ENCODE measurements at regions not wholly inside any gene's neighbourhood (a gene's known extent, or its start where the extent isn't known, plus 50 kb on each side); places are given as distances from the start of the nearest gene placed in this dataset.
"Not testable (repeated sequence)": the region's sequence is repeated elsewhere in the genome, so short reads cannot be mapped to it uniquely, and the experiment has no call there.

DNA sequence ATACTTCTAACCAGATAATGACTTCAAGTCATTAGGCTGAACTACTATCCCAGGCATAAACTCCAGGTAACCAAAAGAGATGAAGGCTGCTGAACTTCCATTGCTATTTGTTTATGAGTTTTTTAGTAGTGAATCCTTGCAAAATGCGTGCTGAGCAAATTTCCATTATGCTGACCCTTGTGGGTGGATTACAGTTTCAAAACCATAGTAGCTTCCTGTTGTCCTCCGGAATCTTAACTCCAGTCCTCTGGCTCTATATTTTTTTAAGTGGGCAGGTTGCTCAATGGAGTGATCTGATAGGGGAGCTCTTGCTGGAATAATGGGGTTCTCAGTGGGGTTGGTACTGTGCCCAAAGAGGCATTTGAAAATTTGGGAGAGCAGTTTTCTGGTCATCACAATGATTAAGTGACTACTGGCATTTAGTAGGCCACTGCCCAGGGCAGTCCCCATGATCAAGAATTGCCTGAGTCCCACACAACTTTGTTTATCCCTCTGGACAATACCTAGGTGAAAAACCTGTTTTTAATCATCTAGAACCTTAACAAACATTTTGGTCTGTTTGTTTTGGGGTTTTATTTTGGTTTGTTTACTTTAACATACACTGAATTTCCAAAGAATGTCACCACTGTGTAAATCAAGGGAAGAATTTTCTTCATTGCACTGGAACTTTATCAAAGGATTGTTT, 302.3 kb upstream of the GATB start:
- H3K9me3 Mint-ChIP-seq: peaks cover 0 to 11% (median 3%) of the 10 kb centered on the region in 7 donors
- H3K4me3 Mint-ChIP-seq: no peak overlapping the region
- DNase-seq: no peak
- no peaks in the 10 kb centered on the region for H3K36me3 Mint-ChIP-seq
- no peaks in the 10 kb centered on the region for H3K4me1 Mint-ChIP-seq
- H3K27ac Mint-ChIP-seq: no peak overlapping the region
- H3K27me3 Mint-ChIP-seq: peaks cover 0 to 9% (median 0%) of the 10 kb centered on the region in 3 donors
- ATAC-seq (ENCODE audit: low read depth in 2 of 2): no peak

DNA sequence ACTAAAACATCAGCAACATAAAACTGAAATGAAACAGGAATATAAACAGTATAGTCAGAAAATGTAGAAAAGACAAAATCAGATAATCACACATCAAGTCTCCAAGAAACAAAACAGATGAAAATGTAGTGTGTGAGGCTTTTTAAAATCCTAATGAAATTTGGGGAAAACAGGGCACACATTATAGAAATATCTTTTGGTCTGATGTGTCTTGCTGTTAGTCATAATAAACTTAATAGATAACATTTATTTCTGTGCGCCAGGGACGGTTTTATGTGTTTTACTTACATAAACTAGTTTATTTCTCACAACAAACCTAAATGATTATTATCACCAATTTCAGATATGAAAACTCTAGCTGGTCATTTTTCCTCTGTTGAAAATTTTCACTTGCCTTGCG, 293.9 kb upstream of the GATB start:
- Mint-ChIP-seq H3K36me3 (peaks cover 0 to 8% of the 10 kb centered on the region in 2 donors), H3K27me3 (peaks cover 4 to 9% (median 4%) of the 10 kb centered on the region in 3 donors), H3K4me3 (no peak overlapping the region), H3K4me1 (peaks cover 0 to 10% (median 8%) of the 10 kb centered on the region in 3 donors), H3K9me3 (peaks cover 2 to 35% (median 14%) of the 10 kb centered on the region in 7 donors), H3K27ac (no peak overlapping the region)
- no peak for ATAC-seq (ENCODE audit: low read depth in 2 of 2)
- DNase-seq: no peak

DNA sequence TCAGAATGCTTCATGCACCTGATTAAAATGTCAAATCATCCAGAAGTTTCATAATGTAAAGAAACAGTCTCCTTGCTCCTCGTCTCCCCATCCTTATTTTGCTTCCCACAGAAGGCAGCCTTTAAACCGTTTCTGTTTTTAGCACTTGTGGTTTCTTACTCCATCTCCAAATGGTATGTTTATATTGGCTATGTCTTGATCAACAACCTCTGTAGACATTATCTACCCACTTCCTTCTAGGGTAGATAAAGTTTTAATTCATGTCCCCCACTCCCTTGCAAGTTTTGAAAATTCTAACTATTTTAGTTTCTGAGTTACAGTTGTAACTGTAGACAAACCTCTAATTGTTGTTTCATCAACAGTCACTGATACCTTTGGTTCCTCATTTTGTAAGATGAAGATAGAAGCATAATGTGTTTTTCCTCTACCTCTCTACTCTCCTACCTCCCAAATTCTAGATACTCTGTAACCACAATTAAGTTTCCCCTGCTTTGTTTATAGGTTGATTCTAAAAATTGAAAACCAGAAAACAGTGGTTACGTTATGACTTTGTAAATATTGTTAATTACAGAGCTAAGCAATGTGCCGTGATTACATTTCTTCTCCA, 291.7 kb upstream of the GATB start:
- Mint-ChIP-seq H3K27ac (peak overlapping the region in 2 of 6 donors; percentile 2 to 70), H3K9me3 (peaks cover 3 to 21% (median 9%) of the 10 kb centered on the region in 7 donors), H3K36me3 (peaks cover 0 to 8% of the 10 kb centered on the region in 2 donors), H3K4me1 (peaks cover 0 to 10% (median 8%) of the 10 kb centered on the region in 3 donors), H3K4me3 (no peak overlapping the region), H3K27me3 (peaks cover 4 to 10% (median 7%) of the 10 kb centered on the region in 3 donors)
- DNase-seq: no peak
- ATAC-seq (ENCODE audit: low read depth in 2 of 2): no peak

DNA sequence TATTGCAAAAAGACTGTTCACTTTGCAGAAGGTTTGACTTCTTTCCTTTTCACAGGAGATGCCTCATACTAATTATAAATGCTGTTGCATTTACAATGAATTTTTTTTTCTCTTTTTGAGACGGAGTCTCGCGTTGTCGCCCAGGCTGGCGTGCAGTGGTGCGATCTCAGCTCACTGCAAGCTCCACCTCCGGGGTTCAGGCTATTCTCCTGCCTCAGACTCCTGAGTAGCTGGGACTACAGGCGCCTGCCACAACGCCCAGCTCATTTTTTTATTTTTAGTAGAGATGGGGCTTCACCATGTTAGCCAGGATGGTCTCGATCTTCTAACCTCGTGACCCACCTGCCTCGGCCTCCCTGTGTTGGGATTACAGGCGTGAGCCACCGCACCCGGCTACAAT, 290.5 kb upstream of the GATB start:
- not testable (repeated sequence) for DNase-seq; ATAC-seq (ENCODE audit: low read depth in 2 of 2); H3K36me3 Mint-ChIP-seq; H3K4me3 Mint-ChIP-seq; H3K9me3 Mint-ChIP-seq
- H3K27ac Mint-ChIP-seq: peak overlapping the region in 1 of 6 donors; percentile 34
- H3K4me1 Mint-ChIP-seq: peaks cover 1 to 11% (median 8%) of the 10 kb centered on the region in 3 donors
- H3K27me3 Mint-ChIP-seq: peaks cover 4 to 10% (median 7%) of the 10 kb centered on the region in 3 donors

DNA sequence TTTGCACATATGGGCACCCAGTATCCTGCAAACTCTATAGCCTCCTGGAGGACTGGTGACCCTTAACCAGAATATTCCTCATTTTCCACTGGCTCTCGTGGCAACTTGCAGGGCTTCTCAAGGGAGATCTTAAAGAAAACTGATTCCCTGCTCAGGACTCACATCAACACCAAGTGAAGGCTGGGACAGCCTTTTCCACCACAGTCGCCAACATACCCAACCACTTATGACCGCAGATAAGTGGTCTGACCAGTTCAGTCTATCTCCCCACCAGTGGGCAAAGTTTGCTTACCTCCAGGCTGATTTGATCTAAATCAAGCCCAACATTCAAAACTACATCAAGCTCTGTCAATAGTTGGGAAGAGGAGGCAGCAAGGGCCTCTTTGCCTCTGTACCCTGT, 289.3 kb upstream of the GATB start:
- Mint-ChIP-seq H3K27me3 (peaks cover 4 to 10% (median 7%) of the 10 kb centered on the region in 3 donors), H3K27ac (peak overlapping the region in 1 of 6 donors; percentile 12), H3K9me3 (peaks cover 0 to 2% (median 0%) of the 10 kb centered on the region in 7 donors), H3K36me3 (no peaks in the 10 kb centered on the region), H3K4me3 (no peak overlapping the region), H3K4me1 (peaks cover 12 to 24% (median 12%) of the 10 kb centered on the region in 3 donors)
- no peak for DNase-seq
- no peak for ATAC-seq (ENCODE audit: low read depth in 2 of 2)

DNA sequence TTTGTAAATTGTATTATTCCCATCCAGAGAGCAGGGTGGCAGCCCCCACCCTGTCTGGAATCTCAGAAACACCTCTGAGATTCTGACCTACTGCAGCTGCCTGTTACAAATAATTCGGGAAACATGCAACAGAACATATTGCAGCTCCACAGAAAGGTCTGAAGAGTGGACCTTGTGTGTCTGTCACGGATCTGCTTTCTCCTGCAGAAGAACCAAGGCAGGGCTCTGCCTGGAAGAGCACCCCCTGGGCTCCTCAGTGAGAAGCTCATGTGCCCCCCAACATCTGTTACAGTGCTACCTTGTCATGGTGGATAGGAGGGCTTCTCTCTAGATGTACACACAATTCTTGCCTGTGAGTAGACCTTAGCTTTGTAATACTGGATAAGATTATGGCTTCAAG, 286.6 kb upstream of the GATB start:
- DNase-seq (no peak), ATAC-seq (ENCODE audit: low read depth in 2 of 2) (no peak)
- Mint-ChIP-seq H3K36me3 (no peaks in the 10 kb centered on the region), H3K9me3 (peaks cover 0 to 11% (median 2%) of the 10 kb centered on the region in 7 donors), H3K4me3 (peak overlapping the region in 2 of 8 donors; percentile 11 to 22), H3K27me3 (peaks cover 4 to 17% (median 10%) of the 10 kb centered on the region in 3 donors), H3K4me1 (peaks cover 5 to 17% (median 12%) of the 10 kb centered on the region in 3 donors), H3K27ac (no peak overlapping the region)

DNA sequence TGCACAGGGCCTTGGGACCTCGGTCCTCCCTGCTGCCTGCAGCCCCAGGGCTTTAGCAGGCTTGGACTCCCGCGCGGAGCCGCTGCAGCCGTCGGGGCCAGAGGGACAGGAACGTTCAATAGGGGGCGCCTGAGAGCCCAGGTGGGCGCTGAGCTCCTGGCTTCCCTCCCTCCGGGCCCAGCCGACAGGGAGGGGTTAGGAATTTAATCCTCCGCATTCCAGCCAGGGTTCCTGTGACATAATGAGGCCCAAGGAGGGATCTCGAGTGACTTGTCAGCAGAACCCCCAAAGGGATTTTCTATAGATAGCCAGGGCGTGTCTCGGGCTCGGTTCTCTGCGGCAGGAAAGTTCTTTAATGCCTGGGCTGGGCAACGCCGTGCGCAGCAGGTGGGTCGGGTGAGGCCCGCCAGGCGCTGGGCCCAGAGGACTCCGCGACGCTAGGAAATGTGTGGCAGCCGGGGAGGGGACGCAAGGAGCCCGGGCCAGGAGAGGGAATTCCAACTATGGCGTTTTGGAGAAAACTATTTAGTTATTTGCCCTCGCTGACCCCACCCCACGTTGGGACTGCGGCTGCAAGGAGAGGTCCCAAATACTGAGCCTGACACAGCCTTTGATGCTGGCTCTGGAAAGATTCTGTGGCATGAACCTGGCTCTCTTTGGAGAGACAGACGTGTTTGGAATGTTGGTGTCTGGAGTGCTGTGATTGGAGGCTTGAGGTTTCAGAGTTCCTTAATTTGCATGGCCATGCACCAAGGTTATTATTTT, 285.2 kb upstream of the GATB start:
- ATAC-seq (ENCODE audit: low read depth in 2 of 2) (peak; percentile 57 to 58), DNase-seq (no peak)
- peak overlapping the region in 7 of 8 donors; percentile 27 to 85 (median 67) for H3K4me3 Mint-ChIP-seq

DNA sequence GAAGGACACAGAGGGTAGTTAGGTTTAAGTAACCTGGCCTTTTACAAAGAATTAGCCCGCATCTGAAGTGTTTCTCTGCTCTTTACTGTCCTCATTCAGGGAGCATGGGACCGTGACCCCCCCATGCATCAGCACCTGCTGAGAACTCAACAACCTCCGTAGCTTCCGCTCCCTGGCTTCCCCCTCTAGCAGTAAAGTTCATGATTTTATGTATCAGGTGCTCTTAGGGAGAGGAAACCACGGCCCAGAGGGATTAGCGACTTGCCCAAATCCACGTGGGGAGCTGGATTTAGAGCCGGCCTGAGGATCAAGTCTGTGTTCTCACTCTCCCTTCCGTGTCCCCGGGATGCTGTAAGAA, 284.6 kb upstream of the GATB start:
- no peaks in the 10 kb centered on the region for H3K36me3 Mint-ChIP-seq
- peak overlapping the region in 6 of 8 donors; percentile 63 to 85 (median 69) for H3K4me3 Mint-ChIP-seq
- H3K27ac Mint-ChIP-seq: peak overlapping the region in 2 of 6 donors; percentile 29 to 31
- DNase-seq (peak; percentile 51), ATAC-seq (ENCODE audit: low read depth in 2 of 2) (peak; percentile 93 to 94)
- peaks cover 4 to 22% (median 15%) of the 10 kb centered on the region in 3 donors for H3K4me1 Mint-ChIP-seq
- peaks cover 0 to 12% (median 2%) of the 10 kb centered on the region in 7 donors for H3K9me3 Mint-ChIP-seq
- peaks cover 0 to 17% (median 8%) of the 10 kb centered on the region in 3 donors for H3K27me3 Mint-ChIP-seq

More for the DNA sequence above, 285.2 kb upstream of the GATB start:
- peaks cover 2 to 17% (median 10%) of the 10 kb centered on the region in 3 donors for H3K27me3 Mint-ChIP-seq
- H3K4me1 Mint-ChIP-seq: peaks cover 4 to 22% (median 15%) of the 10 kb centered on the region in 3 donors
- peak overlapping the region in 2 of 6 donors; percentile 29 to 51 for H3K27ac Mint-ChIP-seq
- H3K9me3 Mint-ChIP-seq: peaks cover 0 to 12% (median 2%) of the 10 kb centered on the region in 7 donors
- H3K36me3 Mint-ChIP-seq: no peaks in the 10 kb centered on the region

DNA sequence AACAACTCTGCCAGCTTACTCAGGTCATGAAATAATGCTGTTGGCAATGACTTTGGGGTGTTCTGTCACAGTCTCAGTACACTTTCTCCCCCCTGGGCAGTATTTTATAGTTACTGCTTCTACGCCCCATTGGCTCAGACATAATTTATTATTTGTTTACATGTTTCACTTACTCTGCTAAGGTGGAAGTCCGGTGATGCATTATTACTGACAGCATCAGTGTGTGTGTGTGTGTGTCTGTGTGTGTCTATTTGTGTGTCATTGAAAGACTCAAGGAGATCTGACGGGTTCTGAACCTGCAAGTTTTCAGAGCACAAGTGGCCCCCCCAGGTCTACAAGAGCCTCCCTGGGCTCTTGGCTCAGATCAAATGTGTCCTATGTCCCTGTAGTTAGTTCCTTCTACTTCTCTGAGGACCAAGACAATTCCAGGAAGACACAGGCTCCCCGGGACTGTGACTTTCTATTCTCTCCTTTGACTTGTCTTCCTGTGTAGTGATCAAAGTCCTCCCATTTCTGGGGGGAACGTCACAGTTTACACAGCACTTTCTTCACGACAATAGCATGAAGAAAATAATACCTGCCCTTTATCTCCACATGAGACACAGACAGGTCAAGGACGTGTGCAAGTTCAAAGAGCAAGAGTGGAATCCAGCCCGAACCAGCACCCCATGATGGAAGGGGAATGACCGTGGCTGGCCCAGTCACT, 283.7 kb upstream of the GATB start:
- Mint-ChIP-seq H3K27me3 (peaks cover 0 to 11% (median 0%) of the 10 kb centered on the region in 3 donors), H3K27ac (peak overlapping the region in 1 of 6 donors; percentile 24), H3K36me3 (no peaks in the 10 kb centered on the region), H3K4me1 (peaks cover 4 to 22% (median 15%) of the 10 kb centered on the region in 3 donors), H3K4me3 (peak overlapping the region in 1 of 8 donors; percentile 11), H3K9me3 (peaks cover 0 to 12% (median 1%) of the 10 kb centered on the region in 7 donors)
- no peak for ATAC-seq (ENCODE audit: low read depth in 2 of 2)
- DNase-seq: no peak

DNA sequence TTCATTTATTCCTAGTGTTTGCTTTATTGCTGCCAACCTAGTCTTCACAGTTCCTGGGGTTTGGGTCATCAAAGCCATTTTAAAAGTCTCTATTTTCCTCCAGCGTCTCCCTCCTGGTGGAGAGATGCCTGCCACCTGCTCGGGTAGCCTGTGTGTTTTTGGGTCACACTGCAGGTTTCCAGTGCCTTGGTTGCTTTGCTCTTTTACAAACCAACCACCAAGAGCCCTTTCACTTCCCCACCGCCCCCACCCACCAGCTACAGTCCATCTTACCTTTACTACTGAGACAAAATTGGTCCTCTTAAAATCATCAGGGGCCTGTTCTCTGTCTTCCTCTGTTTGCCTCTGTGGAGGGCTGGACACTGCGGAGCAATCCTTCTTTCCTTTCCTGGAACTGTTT, 280.5 kb upstream of the GATB start:
- Mint-ChIP-seq H3K36me3 (no peaks in the 10 kb centered on the region), H3K4me3 (no peak overlapping the region), H3K4me1 (peaks cover 4 to 20% (median 13%) of the 10 kb centered on the region in 3 donors), H3K27me3 (peaks cover 0 to 10% (median 0%) of the 10 kb centered on the region in 3 donors), H3K27ac (no peak overlapping the region), H3K9me3 (peaks cover 0 to 12% (median 0%) of the 10 kb centered on the region in 7 donors)
- ATAC-seq (ENCODE audit: low read depth in 2 of 2) (no peak), DNase-seq (no peak)

DNA sequence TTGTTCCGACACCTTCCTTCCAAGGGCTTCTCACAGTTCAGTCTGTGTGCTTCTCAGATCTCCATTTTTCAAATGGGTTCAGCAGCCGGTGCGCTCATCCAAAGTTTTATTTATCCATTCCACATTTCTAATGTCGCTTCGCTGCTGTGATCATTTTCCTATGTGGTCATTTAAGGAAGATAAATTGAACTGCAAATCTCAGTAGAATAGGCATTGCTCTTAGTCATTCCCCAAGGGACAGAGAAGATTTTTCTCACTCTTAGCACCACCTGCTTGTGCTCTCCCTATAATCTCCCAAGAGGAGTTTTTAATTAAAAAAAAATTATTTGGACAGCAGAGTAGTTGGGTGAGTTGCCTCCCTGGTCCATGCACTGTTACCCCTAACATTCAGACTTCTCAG, 278.9 kb upstream of the GATB start:
- H3K9me3 Mint-ChIP-seq: peaks cover 0 to 12% (median 2%) of the 10 kb centered on the region in 7 donors
- H3K27ac Mint-ChIP-seq: no peak overlapping the region
- H3K36me3 Mint-ChIP-seq: no peaks in the 10 kb centered on the region
- peaks cover 0 to 10% (median 0%) of the 10 kb centered on the region in 3 donors for H3K27me3 Mint-ChIP-seq
- H3K4me3 Mint-ChIP-seq: no peak overlapping the region
- ATAC-seq (ENCODE audit: low read depth in 2 of 2) (no peak), DNase-seq (no peak)
- peaks cover 0 to 8% (median 3%) of the 10 kb centered on the region in 3 donors for H3K4me1 Mint-ChIP-seq

DNA sequence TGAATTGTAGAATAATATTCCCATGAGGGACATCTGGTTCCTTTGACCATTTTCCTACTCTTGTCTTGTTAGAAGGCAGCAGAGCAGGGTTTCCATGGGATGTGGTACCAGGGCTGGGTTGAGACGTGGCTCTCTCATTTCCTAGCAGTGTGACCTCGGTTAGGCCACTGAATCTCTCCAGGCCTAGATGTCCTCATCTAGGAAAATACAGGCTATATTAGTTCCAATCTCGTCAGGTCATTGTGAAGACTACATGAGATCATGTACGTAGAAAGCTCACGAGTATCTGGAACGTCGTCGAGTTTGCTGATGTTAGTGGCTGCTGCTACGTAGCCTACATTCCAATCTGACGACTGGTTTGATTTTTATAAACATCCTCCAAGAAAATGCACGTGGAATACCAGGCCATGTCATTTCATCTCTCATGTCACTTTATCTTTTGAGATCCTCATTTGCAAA, 278.2 kb upstream of the GATB start:
- H3K27me3 Mint-ChIP-seq: peaks cover 0 to 4% (median 0%) of the 10 kb centered on the region in 3 donors
- ATAC-seq (ENCODE audit: low read depth in 2 of 2) (no peak), DNase-seq (no peak)
- peaks cover 0 to 8% (median 3%) of the 10 kb centered on the region in 3 donors for H3K4me1 Mint-ChIP-seq
- no peaks in the 10 kb centered on the region for H3K36me3 Mint-ChIP-seq
- no peak overlapping the region for H3K27ac Mint-ChIP-seq
- H3K4me3 Mint-ChIP-seq: no peak overlapping the region
- peaks cover 0 to 12% (median 0%) of the 10 kb centered on the region in 7 donors for H3K9me3 Mint-ChIP-seq
